Panc1 (cell line): ENCODE measurements at regions not wholly inside any gene's neighbourhood (a gene's known extent, or its start where the extent isn't known, plus 50 kb on each side); places are given as distances from the start of the nearest gene placed in this dataset.

Experiments used
- ATAC-seq: fragments of 200-7000 bp; cut with Tn5 transposase; 2 replicates; pipeline ENCODE4 v1.9.1; 2020; ENCODE audit warnings: mild to moderate bottlenecking, moderate library complexity
- BruUV-seq: library from RNA; stranded (reverse); fragments of 400-500 nt; replicated peaks from 2 replicates; lab custom pipeline; 2021; lab: Mats Ljungman, UMichigan
- CTCF ChIA-PET: fragments of 300-600 bp; sonication (Branson Sonifier 250); formaldehyde crosslinking; loops from one replicate; lab custom pipeline; 2022; ENCODE audit warnings: antibody characterized with exemption; lab: Charles Lee
- POLR2A ChIA-PET: fragments of 300-600 bp; sonication (Branson Sonifier 250); formaldehyde crosslinking; loops from one replicate; lab custom pipeline; 2022; ENCODE audit warnings: antibody characterized with exemption; lab: Charles Lee
- DNase-seq: peaks from one replicate; pipeline ENCODE4 v3.0.0-alpha.2; 2010; ENCODE audit warnings: low read depth, low spot score
- H3K27ac ChIP-seq: 2 replicates; pipeline ENCODE4 v1.5.1; 2011; ENCODE audit warnings: mild to moderate bottlenecking, low read length, inconsistent platforms
- H3K27me3 ChIP-seq: fragments of 200-500 bp; sonication (Bioruptor generic); 2 replicates; pipeline ENCODE4 v1.6.0; 2014; ENCODE audit warnings: low read length, inconsistent platforms; ENCODE audit not compliant: control insufficient read depth, insufficient read depth
- H3K36me3 ChIP-seq: fragments of 200-500 bp; sonication (Bioruptor generic); 2 replicates; pipeline ENCODE4 v1.5.1; 2014; ENCODE audit warnings: inconsistent platforms, mild to moderate bottlenecking, low read length, moderate library complexity; ENCODE audit not compliant: control insufficient read depth, insufficient read depth
- H3K4me1 ChIP-seq: 2 replicates; pipeline ENCODE4 v1.5.1; 2011; ENCODE audit warnings: inconsistent platforms, mild to moderate bottlenecking, low read length, moderate library complexity; ENCODE audit not compliant: control insufficient read depth, insufficient read depth
- H3K4me3 ChIP-seq, 2 experiments: 2 replicates each; pipeline ENCODE4 v1.5.1; 2011 to 2012; ENCODE audit warnings: low read depth in 2 of 2, low read length in 2 of 2, mild to moderate bottlenecking in 2 of 2, inconsistent platforms in 1 of 2, moderate library complexity in 1 of 2
- H3K9me3 ChIP-seq: fragments of 200-500 bp; sonication (Bioruptor generic); 2 replicates; pipeline ENCODE4 v1.5.1; 2014; ENCODE audit warnings: low read depth, mild to moderate bottlenecking, inconsistent platforms, low read length, moderate library complexity; ENCODE audit not compliant: control insufficient read depth, insufficient read depth
- CTCF ChIP-seq: fragments of 450-650 bp; IDR thresholded peaks from 2 replicates; pipeline ENCODE4 v1.5.1; 2017; ENCODE audit warnings: mild to moderate bottlenecking
- POLR2AphosphoS5 ChIP-seq: IDR thresholded peaks from 2 replicates; pipeline ENCODE4 v1.6.1; 2012; ENCODE audit warnings: mild to moderate bottlenecking, low read depth, low read length, moderate library complexity
- REST ChIP-seq, 2 experiments: IDR thresholded peaks; 2 replicates each; pipeline ENCODE4 v1.6.1; 2011 to 2012; ENCODE audit warnings: low read depth in 2 of 2, control low read depth in 1 of 2, low read length in 1 of 2, mild to moderate bottlenecking in 1 of 2, moderate library complexity in 1 of 2; ENCODE audit not compliant: insufficient read depth in 1 of 2
- SIN3A ChIP-seq: IDR thresholded peaks from 2 replicates; pipeline ENCODE4 v1.6.1; 2012; ENCODE audit warnings: low read depth, mild to moderate bottlenecking, low read length, moderate library complexity, borderline replicate concordance; ENCODE audit not compliant: insufficient read depth
- TCF7L2 ChIP-seq: IDR thresholded peaks from 2 replicates; pipeline ENCODE4 v1.6.1; 2011; ENCODE audit warnings: mild to moderate bottlenecking, low read depth, low read length, inconsistent platforms
- in situ Hi-C: cut with HindIII; loops from 2 replicates; pipeline ENCODE4 v1.10.0; 2016; ENCODE audit warnings: low sequenced_read_pairs, low pct_unique_long_range_greater_than_20kb
- intact Hi-C: fragments of 100-400 bp; cut with micrococcal nuclease; formaldehyde crosslinking; loops from one replicate; pipeline ENCODE4 v1.10.0; 2022; ENCODE audit not compliant: unreplicated experiment

DNA sequence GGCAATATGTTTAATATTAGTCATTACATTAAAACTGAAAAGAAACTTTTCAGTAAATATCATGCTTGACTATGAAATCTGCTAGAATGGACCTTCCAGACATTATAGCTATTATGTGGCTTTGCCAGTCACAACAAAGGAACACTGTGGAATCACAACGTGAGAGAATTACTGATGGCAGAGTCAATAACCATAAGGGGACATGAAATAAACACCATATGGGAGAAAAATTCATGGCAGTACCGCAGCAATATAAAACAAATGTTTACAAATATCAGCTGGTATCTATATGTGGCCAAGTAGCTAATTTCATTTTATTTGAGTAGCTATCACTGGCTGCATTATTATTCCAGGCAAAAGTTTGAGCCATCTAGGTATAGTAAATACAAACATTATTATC, 1818.6 kb downstream of the PCDH9 start:
- no peak for ATAC-seq
- intact Hi-C loops (no loop called here), in situ Hi-C loops (no loop called here)
- no peak for DNase-seq
- H3K4me3 ChIP-seq = no peak overlapping the region
- no TSS peak for BruUV-seq
- no peak for TF ChIP-seq POLR2AphosphoS5
- TF ChIP-seq CTCF = no peak
- TF ChIP-seq SIN3A = no peak
- TF ChIP-seq REST (IDR thresholded peaks at IDR 0.05; ENCODE audit: insufficient read depth in 1 of 2, low read depth in 2 of 2, low read length in 1 of 2) = no peak
- no peak for TF ChIP-seq TCF7L2
- POLR2A ChIA-PET = no interaction called here
- no peaks in the 10 kb centered on the region for H3K9me3 ChIP-seq
- CTCF ChIA-PET = no interaction called here
- H3K27ac ChIP-seq = no peak overlapping the region
- no peaks in the 10 kb centered on the region for H3K36me3 ChIP-seq
- H3K4me1 ChIP-seq = no peaks in the 10 kb centered on the region
- no peaks in the 10 kb centered on the region for H3K27me3 ChIP-seq

GRCh38 chr13:65410791-65411190, 1819.3 kb downstream of the PCDH9 start:
- in situ Hi-C loops (no loop called here), intact Hi-C loops (no loop called here)
- ChIA-PET POLR2A (no interaction called here), CTCF (interaction anchor here (0.5 kb wide), 1 partner anchor 40 kb away, joined by 4 read pairs; no protein-coding TSS in a partner anchor)
- no peaks in the 10 kb centered on the region for H3K36me3 ChIP-seq
- H3K27ac ChIP-seq = no peak overlapping the region
- ATAC-seq (no peak), DNase-seq (no peak)
- H3K9me3 ChIP-seq = no peaks in the 10 kb centered on the region
- H3K4me1 ChIP-seq = no peaks in the 10 kb centered on the region
- H3K4me3 ChIP-seq = no peak overlapping the region
- no TSS peak for BruUV-seq
- no peaks in the 10 kb centered on the region for H3K27me3 ChIP-seq
- TF ChIP-seq REST (IDR thresholded peaks at IDR 0.05; ENCODE audit: insufficient read depth in 1 of 2, low read depth in 2 of 2, low read length in 1 of 2) = no peak
- TF ChIP-seq SIN3A = no peak
- TF ChIP-seq CTCF = no peak
- TF ChIP-seq TCF7L2 = no peak
- TF ChIP-seq POLR2AphosphoS5 = no peak
